Stimulated activated CD8-positive, alpha-beta memory T cell treated with anti-CD3 and anti-CD28 coated beads, Interleukin-7, amount 100 ng/mL, for 4 hours (primary cell): ENCODE measurements at regions not wholly inside any gene's neighbourhood (a gene's known extent, or its start where the extent isn't known, plus 50 kb on each side); places are given as distances from the start of the nearest gene placed in this dataset.

ENCODE experiments used
- DNase-seq, 2 donors: peaks; one replicate each; pipeline ENCODE4 v3.0.0-alpha.2; 2020; ENCODE audit warnings: low read depth in 2 of 2

DNA sequence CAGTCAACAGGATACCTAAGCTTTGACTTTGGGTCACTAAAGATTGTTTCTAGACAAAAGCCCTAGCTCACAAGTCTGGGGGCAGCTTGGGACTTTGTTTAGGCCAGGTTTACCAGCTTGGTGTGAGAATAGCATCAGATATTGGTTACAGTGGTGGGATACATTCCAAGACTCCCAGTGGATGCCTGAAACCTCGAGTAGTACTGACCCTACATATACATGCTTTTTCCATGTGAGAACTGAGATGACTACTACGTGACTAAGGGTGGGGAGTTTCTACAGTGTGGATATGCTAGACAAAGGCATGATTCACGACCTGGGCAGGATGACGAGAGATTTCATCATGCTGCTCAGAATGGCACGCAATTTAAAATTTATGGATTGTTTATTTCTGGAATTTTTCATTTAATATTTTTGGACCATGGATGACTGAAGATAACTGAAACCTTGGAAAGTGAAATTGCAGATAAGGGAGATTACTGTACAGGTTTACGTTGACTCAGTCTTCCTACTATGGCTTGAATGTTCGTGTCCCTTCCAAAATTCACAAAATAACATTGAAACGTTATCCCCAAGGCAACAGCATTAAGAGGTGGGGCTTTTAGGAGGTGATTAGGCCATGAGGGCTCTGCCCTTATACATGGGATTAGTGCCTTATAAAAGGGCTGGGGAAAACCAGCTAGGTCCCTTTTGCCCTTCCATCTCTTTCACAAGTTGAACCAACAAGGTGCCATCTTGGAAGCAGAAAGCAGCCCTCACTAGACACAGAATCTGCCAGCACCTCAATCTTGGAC is 50.2 kb upstream of the CTAGE1 start:
- no peak for DNase-seq

GRCh38 chr18:22468554-22468891 is 50.8 kb upstream of the CTAGE1 start:
- no peak for DNase-seq

GRCh38 chr18:22469061-22469734 is 51.5 kb upstream of the CTAGE1 start:
- no peak for DNase-seq

- DNase-seq: no peak
These were observed 52.2 kb upstream of the CTAGE1 start for GRCh38 chr18:22469926-22470247.

- DNase-seq: no peak
These were observed 52.8 kb upstream of the CTAGE1 start for GRCh38 chr18:22470248-22471235.

GRCh38 chr18:22471546-22472131 is 53.9 kb upstream of the CTAGE1 start:
- DNase-seq: no peak

GRCh38 chr18:22473366-22473765 is 55.7 kb upstream of the CTAGE1 start:
- no peak for DNase-seq

DNA sequence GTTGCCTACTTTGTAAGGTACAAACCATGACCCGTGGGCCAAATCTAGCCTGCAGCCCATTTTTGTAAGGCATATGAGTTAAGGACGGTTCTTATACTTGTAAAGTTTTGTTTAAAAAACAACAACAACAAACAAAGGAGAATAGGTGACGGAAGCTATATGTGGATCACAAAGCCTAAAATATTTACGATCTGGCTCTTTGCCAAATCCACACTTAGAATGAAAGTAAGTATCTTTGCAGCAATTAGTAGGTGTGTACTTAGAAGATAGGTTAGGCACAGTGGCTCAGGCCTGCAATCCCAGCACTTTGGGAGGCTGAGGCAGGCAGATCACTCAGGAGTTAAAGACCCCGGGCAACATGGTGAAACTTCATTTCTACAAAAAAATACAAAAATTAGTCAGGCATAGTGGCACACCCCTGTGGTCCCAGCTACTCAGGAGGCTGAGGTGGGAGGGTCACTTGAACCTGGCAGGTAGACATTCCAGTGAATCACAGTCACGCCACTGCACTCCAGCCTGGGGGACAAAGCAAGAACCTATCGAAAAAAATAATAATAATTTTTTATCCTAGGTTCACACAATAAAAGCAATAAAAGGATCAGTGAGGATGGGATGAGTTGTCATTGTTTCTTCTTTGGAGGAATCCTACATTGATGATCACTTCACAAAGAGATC is 57.8 kb upstream of the CTAGE1 start:
- DNase-seq: no peak

GRCh38 chr18:22477222-22477621 is 59.5 kb upstream of the CTAGE1 start:
- DNase-seq: no peak

- no peak for DNase-seq
These were observed 65.2 kb upstream of the CTAGE1 start for GRCh38 chr18:22482948-22483347.

DNA sequence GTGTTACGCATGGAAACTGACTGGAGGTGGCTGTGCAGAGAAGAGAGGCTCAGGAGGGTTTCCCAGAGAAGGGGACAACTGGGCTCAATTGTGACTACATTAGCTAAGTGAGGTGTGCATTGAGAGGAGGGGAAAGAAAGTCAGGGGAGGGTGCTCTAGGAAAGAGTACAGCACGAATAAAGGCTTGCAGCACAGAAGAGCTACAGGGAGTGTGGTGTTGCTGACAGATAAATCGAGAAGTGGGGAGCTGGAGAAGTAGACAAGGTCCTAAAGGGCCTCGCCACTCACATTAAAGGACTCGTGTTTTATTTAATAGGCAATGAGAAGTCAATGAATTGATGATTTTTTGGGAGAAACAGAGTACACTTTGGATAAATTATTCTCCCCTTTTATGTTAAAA is 65.7 kb upstream of the CTAGE1 start:
- DNase-seq: no peak

GRCh38 chr18:22484471-22484870 is 66.8 kb upstream of the CTAGE1 start:
- DNase-seq: no peak

DNA sequence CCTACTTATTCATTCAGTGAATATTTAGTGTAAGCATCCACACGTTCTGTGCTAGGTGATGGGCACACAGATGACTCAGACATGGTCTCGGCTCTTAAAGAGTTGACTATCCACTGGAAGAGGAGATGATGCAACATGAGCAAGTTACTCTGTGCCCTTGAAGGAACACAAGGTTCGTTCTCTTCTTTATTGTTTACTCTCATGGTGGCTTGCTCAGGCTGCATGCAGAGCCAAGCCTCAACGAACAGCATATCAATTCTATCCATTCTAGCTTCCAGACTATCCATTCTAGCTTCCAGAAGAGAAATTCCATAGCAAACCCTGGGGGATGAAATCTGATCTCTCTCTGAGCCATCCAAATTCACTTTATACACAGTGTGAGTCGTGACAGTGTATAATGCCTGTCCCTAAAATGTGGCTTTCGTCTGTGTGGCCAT is 68.1 kb upstream of the CTAGE1 start:
- DNase-seq: no peak

DNA sequence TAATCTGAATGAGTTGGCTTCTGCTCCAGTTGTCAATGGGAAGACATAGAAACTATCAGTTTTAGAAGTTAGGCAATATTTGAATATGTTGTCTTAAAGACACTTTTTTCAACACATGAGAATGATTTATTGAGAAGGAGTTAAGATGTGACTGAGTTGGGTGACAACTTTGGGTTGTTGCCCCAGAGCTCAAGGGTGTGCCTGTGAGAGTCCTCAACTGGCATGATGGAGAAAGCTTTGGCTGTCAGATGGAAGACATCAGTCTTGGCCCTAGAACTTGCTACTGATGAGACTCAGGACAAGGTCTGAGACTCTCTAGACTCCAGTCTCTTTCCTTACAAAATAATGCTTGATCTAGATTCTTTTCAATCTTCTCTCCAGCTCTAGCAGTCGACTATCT is 69.0 kb upstream of the CTAGE1 start:
- DNase-seq: no peak

DNA sequence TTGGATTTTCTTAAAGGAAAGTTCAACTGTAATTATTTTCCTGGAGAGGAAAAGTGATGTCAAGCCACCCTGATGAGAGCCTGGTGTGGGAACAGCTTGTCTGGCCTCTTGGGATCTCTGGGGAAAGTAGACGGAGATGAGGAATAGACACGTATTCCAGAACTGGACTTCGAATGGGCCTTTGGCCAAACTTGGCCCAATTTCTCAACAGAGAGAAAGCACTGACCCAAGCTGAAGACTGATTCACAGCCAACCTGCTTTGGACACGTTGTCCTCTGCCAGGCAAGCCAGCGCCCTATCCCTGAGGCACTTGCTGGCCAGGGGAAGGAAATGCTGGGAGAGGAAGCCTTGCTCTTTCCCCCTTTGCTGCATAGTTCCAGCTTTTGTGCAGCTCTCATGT is 70.8 kb upstream of the CTAGE1 start:
- no peak for DNase-seq

- no peak for DNase-seq
These were observed 72.0 kb upstream of the CTAGE1 start for GRCh38 chr18:22489704-22490103.

DNA sequence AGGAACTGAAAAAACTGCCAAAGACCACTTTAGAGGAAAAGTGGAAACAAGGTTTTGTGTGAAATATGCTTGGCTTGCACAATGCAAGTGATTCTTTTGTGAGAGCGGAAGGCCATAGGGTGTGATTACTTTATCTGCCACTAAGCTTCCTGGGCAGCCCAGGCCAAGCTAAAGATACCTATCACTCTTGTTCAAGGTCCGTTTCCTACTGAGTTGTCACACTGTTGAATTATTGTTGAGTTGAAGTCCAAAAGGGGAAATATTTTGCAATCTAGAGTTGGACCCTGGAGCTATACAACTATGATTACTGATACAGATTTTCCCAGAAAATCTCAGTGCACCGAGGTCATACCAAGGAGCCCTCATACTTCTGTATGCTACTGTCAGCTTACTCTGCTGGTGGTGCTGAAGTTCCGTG is 72.7 kb upstream of the CTAGE1 start:
- no peak for DNase-seq

- no peak for DNase-seq
These were observed 75.5 kb upstream of the CTAGE1 start for GRCh38 chr18:22493255-22493654.

GRCh38 chr18:22493940-22494339 is 76.2 kb upstream of the CTAGE1 start:
- no peak for DNase-seq

DNA sequence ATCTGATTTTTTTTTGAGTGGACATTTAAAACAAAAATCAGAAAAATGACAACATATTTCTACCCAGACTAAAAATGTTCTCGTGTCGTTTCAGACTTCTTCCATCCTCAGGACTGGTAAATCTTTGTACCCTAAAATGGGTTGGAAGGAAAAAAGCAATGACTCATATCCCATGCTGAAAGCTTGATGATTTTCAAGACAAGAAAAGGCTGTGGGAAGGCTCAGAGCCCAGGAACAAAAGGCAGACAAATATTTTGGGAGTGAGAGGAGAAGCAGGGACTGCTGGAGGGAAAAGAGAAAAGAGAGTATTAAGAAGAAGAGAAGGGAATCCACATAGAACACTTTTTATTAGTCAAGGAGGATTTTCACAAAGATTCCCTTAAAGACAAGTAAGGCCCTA is 77.1 kb upstream of the CTAGE1 start:
- no peak for DNase-seq

- DNase-seq: no peak
These were observed 81.7 kb upstream of the CTAGE1 start for GRCh38 chr18:22499421-22499820.

GRCh38 chr18:22503803-22504202 is 86.1 kb upstream of the CTAGE1 start:
- DNase-seq: no peak
